MCF 10A (cell line): ENCODE measurements at regions not wholly inside any gene's neighbourhood (a gene's known extent, or its start where the extent isn't known, plus 50 kb on each side); places are given as distances from the start of the nearest gene placed in this dataset.

Experiments
- BruUV-seq: library from RNA; stranded (reverse); fragments of 400-500 nt; replicated peaks from 2 replicates; lab custom pipeline; 2021; lab: Mats Ljungman, UMichigan
- CTCF ChIA-PET: fragments of 300-600 bp; sonication (Branson Sonifier 250); formaldehyde crosslinking; extraction: SDS; loops from one replicate; lab custom pipeline; 2021; ENCODE audit warnings: antibody characterized with exemption, inconsistent platforms; lab: Yijun Ruan, JAX
- POLR2A ChIA-PET: fragments of 300-600, 350-650 bp; sonication (Branson Sonifier 250); formaldehyde crosslinking; extraction: SDS; loops from one replicate; lab custom pipeline; 2020; ENCODE audit warnings: antibody characterized with exemption, inconsistent platforms; lab: Yijun Ruan, JAX
- DNase-seq: peaks from one replicate; pipeline ENCODE4 v3.0.0-alpha.2; 2018; ENCODE audit not compliant: unreplicated experiment
- H3K27ac Mint-ChIP-seq: one replicate; pipeline ENCODE4 v1.8.0; 2022; ENCODE audit warnings: mild to moderate bottlenecking, low read depth, mixed read lengths; ENCODE audit not compliant: unreplicated experiment
- H3K27me3 Mint-ChIP-seq: one replicate; pipeline ENCODE4 v1.8.0; 2022; ENCODE audit warnings: mixed read lengths; ENCODE audit not compliant: insufficient read depth, unreplicated experiment
- H3K36me3 Mint-ChIP-seq: one replicate; pipeline ENCODE4 v1.8.0; 2022; ENCODE audit warnings: mild to moderate bottlenecking, moderate library complexity, mixed read lengths; ENCODE audit not compliant: insufficient read depth, unreplicated experiment
- H3K4me1 Mint-ChIP-seq: one replicate; pipeline ENCODE4 v1.8.0; 2022; ENCODE audit warnings: mixed read lengths; ENCODE audit not compliant: insufficient read depth, unreplicated experiment
- H3K4me3 Mint-ChIP-seq: one replicate; pipeline ENCODE4 v1.8.0; 2022; ENCODE audit warnings: mild to moderate bottlenecking, moderate library complexity, mixed read lengths; ENCODE audit not compliant: unreplicated experiment
- H3K9me3 Mint-ChIP-seq: one replicate; pipeline ENCODE4 v1.8.0; 2022; ENCODE audit warnings: mixed read lengths; ENCODE audit not compliant: unreplicated experiment
- CTCF ChIP-seq: fragments of 200-600 bp; IDR thresholded peaks from one replicate; pipeline ENCODE4 v1.8.0; 2022; ENCODE audit warnings: antibody characterized with exemption, mild to moderate bottlenecking; ENCODE audit not compliant: unreplicated experiment
- intact Hi-C: fragments of 100-400 bp; cut with micrococcal nuclease; formaldehyde crosslinking; loops from 2 replicates; pipeline ENCODE4 v1.14.1; 2022

GRCh38 chr4:137367620-137368019 lies 164.7 kb downstream of the PCDH18 start:
- Mint-ChIP-seq H3K27me3 (no peaks in the 10 kb centered on the region), H3K9me3 (no peaks in the 10 kb centered on the region), H3K36me3 (no peaks in the 10 kb centered on the region), H3K27ac (peak overlapping the region; percentile 57), H3K4me1 (peaks cover 32% of the 10 kb centered on the region), H3K4me3 (no peak overlapping the region)
- ChIA-PET CTCF (interaction anchor here (0.7 kb wide), 1 partner anchor 103 kb away, joined by 3 read pairs; no protein-coding TSS in a partner anchor), POLR2A (interaction anchor here (0.9 kb wide), 1 partner anchor 27 kb away, joined by 3 read pairs; no protein-coding TSS in a partner anchor)
- no peak for TF ChIP-seq CTCF
- intact Hi-C loops: loop anchor here (5.0 kb wide), 1 partner anchor 55 kb away; no protein-coding TSS in a partner anchor
- DNase-seq: peak; percentile 74
- BruUV-seq: no TSS peak

- BruUV-seq: no TSS peak
- intact Hi-C loops: no loop called here
- CTCF ChIA-PET: interaction anchor here (0.6 kb wide), 1 partner anchor 362 kb away, joined by 3 read pairs; no protein-coding TSS in a partner anchor
- H3K27me3 Mint-ChIP-seq: no peaks in the 10 kb centered on the region
- no peaks in the 10 kb centered on the region for H3K9me3 Mint-ChIP-seq
- no peak for TF ChIP-seq CTCF
- no peak overlapping the region for H3K4me3 Mint-ChIP-seq
- POLR2A ChIA-PET: no interaction called here
- DNase-seq: no peak
- no peaks in the 10 kb centered on the region for H3K36me3 Mint-ChIP-seq
- no peak overlapping the region for H3K27ac Mint-ChIP-seq
- peaks cover 12% of the 10 kb centered on the region for H3K4me1 Mint-ChIP-seq
These were observed 168.8 kb downstream of the PCDH18 start for GRCh38 chr4:137363496-137363895.

- H3K4me3 Mint-ChIP-seq: no peak overlapping the region
- no peaks in the 10 kb centered on the region for H3K4me1 Mint-ChIP-seq
- H3K36me3 Mint-ChIP-seq: no peaks in the 10 kb centered on the region
- CTCF ChIA-PET: interaction anchor here (0.6 kb wide), 2 partner anchors 27 to 218 kb away, joined by 3 read pairs; no protein-coding TSS in a partner anchor
- BruUV-seq: no TSS peak
- POLR2A ChIA-PET: interaction anchor here (0.7 to 0.9 kb wide), 3 partner anchors 13 to 273 kb away, joined by 3 read pairs; no protein-coding TSS in a partner anchor
- H3K9me3 Mint-ChIP-seq: no peaks in the 10 kb centered on the region
- TF ChIP-seq CTCF: no peak
- H3K27ac Mint-ChIP-seq: no peak overlapping the region
- no peak for DNase-seq
- intact Hi-C loops: no loop called here
- H3K27me3 Mint-ChIP-seq: no peaks in the 10 kb centered on the region
These were observed 170.4 kb downstream of the PCDH18 start for GRCh38 chr4:137361756-137362470.

- no peak for TF ChIP-seq CTCF
- H3K9me3 Mint-ChIP-seq: no peaks in the 10 kb centered on the region
- ChIA-PET CTCF (interaction anchor here (0.7 to 0.9 kb wide), 2 partner anchors 91 to 274 kb away, joined by 3 to 4 read pairs; no protein-coding TSS in a partner anchor), POLR2A (interaction anchor here (0.6 to 0.9 kb wide), 3 partner anchors 11 to 684 kb away, joined by 3 read pairs; no protein-coding TSS in a partner anchor)
- H3K36me3 Mint-ChIP-seq: no peaks in the 10 kb centered on the region
- H3K4me3 Mint-ChIP-seq: no peak overlapping the region
- no peak overlapping the region for H3K27ac Mint-ChIP-seq
- no TSS peak for BruUV-seq
- H3K27me3 Mint-ChIP-seq: no peaks in the 10 kb centered on the region
- H3K4me1 Mint-ChIP-seq: no peaks in the 10 kb centered on the region
- no peak for DNase-seq
- intact Hi-C loops: no loop called here
These were observed 171.5 kb downstream of the PCDH18 start for GRCh38 chr4:137360761-137361160.
